GM06990 (cell line): ENCODE measurements at regions not wholly inside any gene's neighbourhood (a gene's known extent, or its start where the extent isn't known, plus 50 kb on each side); places are given as distances from the start of the nearest gene placed in this dataset.

Experiments used
- DNase-seq: peaks from one replicate; pipeline ENCODE4 v3.0.0-alpha.2; 2011; ENCODE audit not compliant: insufficient read length; ENCODE audit errors: extremely low read depth
- H3K27me3 ChIP-seq: replicated peaks from 2 replicates; pipeline ENCODE4 v1.6.0; 2011; ENCODE audit warnings: low read length; ENCODE audit not compliant: control insufficient read depth, insufficient read depth
- H3K36me3 ChIP-seq: 2 replicates; pipeline ENCODE4 v1.5.1; 2011; ENCODE audit warnings: low read length; ENCODE audit not compliant: control insufficient read depth, insufficient read depth
- H3K4me3 ChIP-seq: replicated peaks from 2 replicates; pipeline ENCODE4 v1.5.1; 2011; ENCODE audit warnings: low read depth, mild to moderate bottlenecking, control low read depth, low read length
- TF ChIP-seq, protein P1 (sequence below): IDR thresholded peaks from 2 replicates; pipeline ENCODE4 v1.5.1; 2011; ENCODE audit warnings: low read length, control low read depth, mild to moderate bottlenecking, inconsistent platforms; ENCODE audit not compliant: insufficient read depth, poor library complexity, severe bottlenecking

DNA sequence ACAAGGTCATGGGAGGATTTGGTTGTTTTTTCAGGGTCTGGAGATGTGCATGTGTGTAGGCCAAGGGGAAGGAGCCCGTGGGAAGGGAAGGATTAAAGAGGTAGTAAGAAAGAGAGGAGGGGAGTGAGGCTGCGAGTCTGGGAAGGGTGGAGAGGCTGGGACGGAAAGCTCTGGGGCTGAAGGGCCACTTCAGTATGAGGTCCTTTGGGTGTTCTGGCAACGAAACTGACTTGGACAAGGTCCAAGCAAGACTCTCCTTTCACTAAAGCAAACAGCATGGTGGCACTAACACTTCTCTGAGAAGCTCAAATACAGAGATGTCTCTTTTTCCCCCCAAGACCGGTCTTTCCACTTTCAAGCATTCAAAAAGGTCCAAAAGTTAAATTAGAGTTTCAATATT lies 394.5 kb downstream of the ARHGEF28 start:
- TF ChIP-seq, protein P1, sequence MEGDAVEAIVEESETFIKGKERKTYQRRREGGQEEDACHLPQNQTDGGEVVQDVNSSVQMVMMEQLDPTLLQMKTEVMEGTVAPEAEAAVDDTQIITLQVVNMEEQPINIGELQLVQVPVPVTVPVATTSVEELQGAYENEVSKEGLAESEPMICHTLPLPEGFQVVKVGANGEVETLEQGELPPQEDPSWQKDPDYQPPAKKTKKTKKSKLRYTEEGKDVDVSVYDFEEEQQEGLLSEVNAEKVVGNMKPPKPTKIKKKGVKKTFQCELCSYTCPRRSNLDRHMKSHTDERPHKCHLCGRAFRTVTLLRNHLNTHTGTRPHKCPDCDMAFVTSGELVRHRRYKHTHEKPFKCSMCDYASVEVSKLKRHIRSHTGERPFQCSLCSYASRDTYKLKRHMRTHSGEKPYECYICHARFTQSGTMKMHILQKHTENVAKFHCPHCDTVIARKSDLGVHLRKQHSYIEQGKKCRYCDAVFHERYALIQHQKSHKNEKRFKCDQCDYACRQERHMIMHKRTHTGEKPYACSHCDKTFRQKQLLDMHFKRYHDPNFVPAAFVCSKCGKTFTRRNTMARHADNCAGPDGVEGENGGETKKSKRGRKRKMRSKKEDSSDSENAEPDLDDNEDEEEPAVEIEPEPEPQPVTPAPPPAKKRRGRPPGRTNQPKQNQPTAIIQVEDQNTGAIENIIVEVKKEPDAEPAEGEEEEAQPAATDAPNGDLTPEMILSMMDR = no peak
- Histone ChIP-seq H3K27me3 (no peaks in the 10 kb centered on the region), H3K4me3 (no peak overlapping the region), H3K36me3 (no peaks in the 10 kb centered on the region)
- DNase-seq = no peak

DNA sequence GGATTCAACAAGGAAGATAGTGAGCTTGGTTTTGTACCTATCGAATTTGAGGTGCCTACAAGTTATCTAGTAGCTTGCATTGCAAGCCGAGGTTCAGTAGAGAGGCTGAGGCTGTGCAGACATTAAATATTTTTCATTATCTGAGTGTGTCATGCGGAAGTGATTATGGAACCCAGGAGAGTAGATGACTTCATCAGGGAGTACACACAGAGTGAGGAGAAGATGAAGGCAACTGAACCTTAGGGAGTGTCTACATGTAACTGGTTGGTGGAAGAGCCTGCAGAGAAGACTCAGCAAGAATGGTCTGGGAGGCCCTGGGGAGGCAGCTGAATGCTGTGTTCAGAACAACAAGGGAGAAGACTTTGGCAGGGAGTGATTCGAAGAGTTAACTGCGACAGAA lies 393.9 kb downstream of the ARHGEF28 start:
- Histone ChIP-seq H3K4me3 (no peak overlapping the region), H3K36me3 (no peaks in the 10 kb centered on the region), H3K27me3 (no peaks in the 10 kb centered on the region)
- DNase-seq = no peak
- TF ChIP-seq, protein P1 = no peak

DNA sequence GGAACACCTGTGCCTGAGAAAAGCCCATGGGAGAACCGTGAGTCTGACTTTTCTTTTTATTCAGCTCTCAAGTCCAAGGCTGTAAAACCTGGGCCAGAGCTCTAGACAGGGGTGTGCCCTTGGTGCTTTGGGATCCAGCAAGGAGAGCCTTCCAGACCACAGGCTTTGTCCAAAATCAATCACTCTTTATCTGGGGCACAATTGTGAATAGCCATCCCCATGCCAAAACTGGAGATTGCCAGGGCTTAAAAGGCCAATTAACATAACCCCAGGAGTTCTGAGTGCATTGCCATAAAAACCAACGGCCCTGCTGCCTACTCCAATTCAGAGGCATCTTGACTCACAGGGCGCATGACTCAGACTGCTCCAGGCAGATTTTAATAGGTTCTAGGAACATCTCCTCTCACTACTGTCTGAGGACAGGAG lies 391.8 kb downstream of the ARHGEF28 start:
- no peaks in the 10 kb centered on the region for H3K27me3 ChIP-seq
- H3K36me3 ChIP-seq = no peaks in the 10 kb centered on the region
- H3K4me3 ChIP-seq = no peak overlapping the region
- TF ChIP-seq, protein P1 = no peak
- no peak for DNase-seq

DNA sequence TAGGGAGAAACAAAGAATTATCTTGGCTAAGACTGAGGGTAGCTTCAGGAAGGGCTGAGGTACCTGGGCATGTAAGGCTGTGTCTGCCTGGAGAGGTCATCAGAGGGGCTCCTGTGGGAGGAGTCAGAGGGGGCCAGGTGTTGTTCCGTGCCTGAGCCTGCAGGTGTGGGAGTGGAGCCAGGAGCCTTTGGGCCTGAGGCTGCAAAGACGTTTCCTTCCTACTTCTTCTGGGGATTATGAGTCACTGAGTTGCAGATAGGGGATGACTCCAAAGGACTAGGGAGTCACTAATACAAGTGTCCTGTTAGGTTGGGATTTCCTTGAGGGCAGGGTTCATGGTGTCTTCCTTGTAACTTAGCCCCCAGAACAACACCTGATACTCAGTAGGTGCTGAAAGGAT lies 391.1 kb downstream of the ARHGEF28 start:
- Histone ChIP-seq H3K36me3 (no peaks in the 10 kb centered on the region), H3K4me3 (no peak overlapping the region), H3K27me3 (no peaks in the 10 kb centered on the region)
- TF ChIP-seq, protein P1 = no peak
- DNase-seq = no peak

DNA sequence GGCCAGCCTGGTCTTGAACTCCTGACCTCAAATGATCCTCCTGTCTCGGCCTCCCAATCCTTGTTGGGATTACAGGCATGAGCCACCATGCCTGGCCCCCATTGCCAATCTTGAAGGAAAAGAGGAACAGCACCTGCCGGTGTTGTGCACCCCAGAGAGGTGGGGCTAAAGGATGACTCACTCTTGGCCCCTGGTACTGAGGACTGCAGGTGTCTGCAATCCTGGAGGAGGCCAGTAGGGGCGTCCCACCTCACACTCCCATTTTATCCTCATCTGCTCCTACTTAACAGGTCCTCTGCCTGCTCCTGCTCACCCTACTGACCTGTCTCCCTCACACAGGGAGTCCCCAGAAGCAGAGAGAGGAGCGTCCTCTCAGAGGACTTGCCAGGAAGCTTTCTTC lies 390.4 kb downstream of the ARHGEF28 start:
- no peak overlapping the region for H3K4me3 ChIP-seq
- DNase-seq = peak; percentile 3
- TF ChIP-seq, protein P1 = peak; percentile 35
- no peaks in the 10 kb centered on the region for H3K36me3 ChIP-seq
- H3K27me3 ChIP-seq = no peaks in the 10 kb centered on the region

DNA sequence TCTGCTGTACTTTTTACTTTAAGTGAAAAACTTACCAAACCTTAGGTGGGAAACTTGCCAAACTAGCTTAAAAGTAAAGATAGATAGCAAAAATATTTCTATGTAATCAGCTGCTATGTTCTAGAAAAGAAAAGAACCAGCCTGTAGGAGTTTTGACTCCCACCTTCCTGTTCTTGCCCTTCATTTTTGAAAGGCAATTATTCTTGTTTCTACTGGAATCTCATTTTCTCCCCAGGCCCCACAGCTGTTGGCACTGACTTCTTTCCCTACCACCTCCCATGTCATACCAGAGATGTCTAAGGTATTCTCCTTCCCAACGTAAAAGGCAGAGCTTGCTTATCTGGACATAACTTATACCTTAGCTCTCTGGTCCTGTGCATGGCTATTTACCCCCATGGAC lies 389.7 kb downstream of the ARHGEF28 start:
- H3K27me3 ChIP-seq = no peaks in the 10 kb centered on the region
- no peak for DNase-seq
- TF ChIP-seq, protein P1 = no peak
- H3K4me3 ChIP-seq = no peak overlapping the region
- H3K36me3 ChIP-seq = no peaks in the 10 kb centered on the region
